Liver (tissue), 8 donors: ENCODE measurements at regions not wholly inside any gene's neighbourhood (a gene's known extent, or its start where the extent isn't known, plus 50 kb on each side); places are given as distances from the start of the nearest gene placed in this dataset.
"Not testable (repeated sequence)": the region's sequence is repeated elsewhere in the genome, so short reads cannot be mapped to it uniquely, and the experiment has no call there.

ENCODE experiments used
- DNase-seq: peaks from one replicate; pipeline ENCODE4 v3.0.0-alpha.2; 2017; ENCODE audit warnings: low spot score
- H3K27ac ChIP-seq, 2 donors: one replicate each; pipeline ENCODE4 v1.7.0; 2013; ENCODE audit warnings: inconsistent platforms in 2 of 2, low read length in 2 of 2, control low read depth in 1 of 2, low read depth in 1 of 2, mild to moderate bottlenecking in 1 of 2
- H3K27me3 ChIP-seq, 4 donors: one replicate each; pipeline versions ENCODE4 v1.6.1 to v1.7.0; 2013; ENCODE audit warnings: low read length in 3 of 4, inconsistent platforms in 1 of 4, mild to moderate bottlenecking in 1 of 4, moderate library complexity in 1 of 4; ENCODE audit not compliant: control insufficient read depth in 4 of 4, insufficient read depth in 4 of 4
- H3K36me3 ChIP-seq, 4 donors: one replicate each; pipeline versions ENCODE4 v1.6.1 to v1.7.0; 2013; ENCODE audit warnings: low read length in 3 of 4, mild to moderate bottlenecking in 3 of 4, low read depth in 1 of 4, moderate library complexity in 1 of 4; ENCODE audit not compliant: control insufficient read depth in 4 of 4, insufficient read depth in 3 of 4
- H3K4me1 ChIP-seq, 4 donors: one replicate each; pipeline versions ENCODE4 v1.6.1 to v1.7.0; 2013; ENCODE audit warnings: low read length in 3 of 4, mild to moderate bottlenecking in 3 of 4, moderate library complexity in 1 of 4; ENCODE audit not compliant: control insufficient read depth in 4 of 4, insufficient read depth in 4 of 4
- H3K4me3 ChIP-seq, 3 donors: one replicate each; pipeline versions ENCODE4 v1.6.1 to v1.7.0; 2013; ENCODE audit warnings: low read length in 3 of 3, control low read depth in 1 of 3, low read depth in 1 of 3, mild to moderate bottlenecking in 1 of 3
- H3K9ac ChIP-seq, 2 donors: one replicate each; pipeline ENCODE4 v1.7.0; 2013; ENCODE audit warnings: low read length in 2 of 2, mild to moderate bottlenecking in 2 of 2, moderate library complexity in 2 of 2, control low read depth in 1 of 2, low read depth in 1 of 2
- H3K9me3 ChIP-seq, 4 donors: one replicate each; pipeline versions ENCODE4 v1.6.1 to v1.7.0; 2013; ENCODE audit warnings: low read length in 3 of 4; ENCODE audit not compliant: control insufficient read depth in 4 of 4
- EGR1 ChIP-seq, 2 donors: IDR thresholded peaks; 2 replicates each; pipeline ENCODE4 v1.6.1; 2016 to 2018; ENCODE audit warnings: antibody characterized with exemption in 2 of 2, low read depth in 2 of 2
- FOXA1 ChIP-seq: IDR thresholded peaks from 2 replicates; pipeline ENCODE4 v1.6.1; 2016; ENCODE audit warnings: antibody characterized with exemption
- FOXA2 ChIP-seq: IDR thresholded peaks from 2 replicates; pipeline ENCODE4 v1.6.1; 2016; ENCODE audit warnings: antibody characterized with exemption
- GABPA ChIP-seq, 2 donors: IDR thresholded peaks in 1 of 2; conservative IDR thresholded peaks in 1 of 2; 2 replicates each; pipeline ENCODE4 v1.6.1; 2016; ENCODE audit warnings: antibody characterized with exemption in 2 of 2, mild to moderate bottlenecking in 1 of 2, moderate library complexity in 1 of 2
- HNF4A ChIP-seq, 2 donors: conservative IDR thresholded peaks; 2 replicates each; pipeline ENCODE4 v1.6.1; 2016; ENCODE audit warnings: antibody characterized with exemption in 2 of 2, mild to moderate bottlenecking in 2 of 2
- HNF4G ChIP-seq: IDR thresholded peaks from 2 replicates; pipeline ENCODE4 v1.6.1; 2016; ENCODE audit warnings: antibody characterized with exemption
- JUND ChIP-seq, 2 donors: IDR thresholded peaks; 2 replicates each; pipeline ENCODE4 v1.6.1; 2016; ENCODE audit warnings: antibody characterized with exemption in 2 of 2
- NR2F2 ChIP-seq: IDR thresholded peaks from 2 replicates; pipeline ENCODE4 v1.6.1; 2016; ENCODE audit warnings: antibody characterized with exemption
- RXRA ChIP-seq, 2 donors: IDR thresholded peaks; 2 replicates each; pipeline ENCODE4 v1.6.1; 2017 to 2018; ENCODE audit warnings: antibody characterized with exemption in 2 of 2, mild to moderate bottlenecking in 1 of 2
- SP1 ChIP-seq: IDR thresholded peaks from 2 replicates; pipeline ENCODE4 v1.6.1; 2018; ENCODE audit warnings: antibody characterized with exemption, mild to moderate bottlenecking
- TAF1 ChIP-seq: conservative IDR thresholded peaks from 2 replicates; pipeline ENCODE4 v1.6.1; 2016; ENCODE audit warnings: antibody characterized with exemption, mild to moderate bottlenecking
- YY1 ChIP-seq: IDR thresholded peaks from 2 replicates; pipeline ENCODE4 v1.6.1; 2016; ENCODE audit warnings: antibody characterized with exemption, mild to moderate bottlenecking
- WGBS: extraction: QIAGEN DNeasy Blood & Tissue Kit; methylation state at CpG from one replicate; pipeline ENCODE4 v1.1.7; 2013; 5-methylcytosine and 5-hydroxymethylcytosine counted together
- TF ChIP-seq, protein P1 (sequence below): IDR thresholded peaks from 2 replicates; pipeline ENCODE4 v1.6.1; 2016; ENCODE audit warnings: antibody characterized with exemption
- TF ChIP-seq, protein P2 (sequence below): fragments of 150-350 bp; IDR thresholded peaks from 2 replicates; pipeline ENCODE4 v1.5.1; 2017; ENCODE audit warnings: improper control_type of control experiment, low read depth, low read length; ENCODE audit not compliant: missing input control
- TF ChIP-seq, protein P3 (sequence below): IDR thresholded peaks from 2 replicates; pipeline ENCODE4 v1.6.1; 2016; ENCODE audit warnings: antibody characterized with exemption
- TF ChIP-seq, protein P4 (sequence below): IDR thresholded peaks from 2 replicates; pipeline ENCODE4 v1.6.1; 2016; ENCODE audit warnings: antibody characterized with exemption
- TF ChIP-seq, protein P5 (sequence below): IDR thresholded peaks from 2 replicates; pipeline ENCODE4 v1.6.1; 2016; ENCODE audit warnings: antibody characterized with exemption, mild to moderate bottlenecking
- donor health status: healthy.
- donor health status: healthy.
- donor health status: healthy.
- donor health status: healthy.
- donor health status: healthy.

DNA sequence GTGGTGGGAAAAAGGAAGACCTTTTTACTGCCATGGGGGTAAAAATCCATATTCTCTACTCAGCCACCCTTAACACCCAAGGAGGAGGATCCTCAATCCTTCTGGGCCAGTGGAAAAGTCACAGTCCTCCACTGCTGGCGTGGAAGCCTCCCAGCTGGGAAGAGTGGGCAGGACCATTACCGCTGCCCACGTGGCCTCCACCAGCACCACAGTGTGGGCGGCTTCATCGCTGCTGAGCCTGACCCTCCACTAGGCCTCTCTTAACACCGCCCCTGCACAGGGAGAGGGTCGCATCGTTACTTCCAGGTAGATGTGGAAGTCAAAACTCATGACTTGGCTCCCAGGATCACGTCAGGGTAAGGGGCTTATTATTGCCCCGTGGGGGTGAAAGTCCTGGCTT, 656.5 kb downstream of the SUCLG1 start:
- TF ChIP-seq RXRA (IDR thresholded peaks at IDR 0.05) (no peak), HNF4A (conservative IDR thresholded peaks at IDR 0.05) (no peak), YY1 (no peak), GABPA (IDR thresholded peaks at IDR 0.05 in 1 of 2, conservative IDR thresholded peaks at IDR 0.05 in 1 of 2) (no peak), JUND (IDR thresholded peaks at IDR 0.05) (no peak), FOXA1 (no peak), SP1 (no peak), TAF1 (no peak), FOXA2 (no peak)
- TF ChIP-seq, protein P1, sequence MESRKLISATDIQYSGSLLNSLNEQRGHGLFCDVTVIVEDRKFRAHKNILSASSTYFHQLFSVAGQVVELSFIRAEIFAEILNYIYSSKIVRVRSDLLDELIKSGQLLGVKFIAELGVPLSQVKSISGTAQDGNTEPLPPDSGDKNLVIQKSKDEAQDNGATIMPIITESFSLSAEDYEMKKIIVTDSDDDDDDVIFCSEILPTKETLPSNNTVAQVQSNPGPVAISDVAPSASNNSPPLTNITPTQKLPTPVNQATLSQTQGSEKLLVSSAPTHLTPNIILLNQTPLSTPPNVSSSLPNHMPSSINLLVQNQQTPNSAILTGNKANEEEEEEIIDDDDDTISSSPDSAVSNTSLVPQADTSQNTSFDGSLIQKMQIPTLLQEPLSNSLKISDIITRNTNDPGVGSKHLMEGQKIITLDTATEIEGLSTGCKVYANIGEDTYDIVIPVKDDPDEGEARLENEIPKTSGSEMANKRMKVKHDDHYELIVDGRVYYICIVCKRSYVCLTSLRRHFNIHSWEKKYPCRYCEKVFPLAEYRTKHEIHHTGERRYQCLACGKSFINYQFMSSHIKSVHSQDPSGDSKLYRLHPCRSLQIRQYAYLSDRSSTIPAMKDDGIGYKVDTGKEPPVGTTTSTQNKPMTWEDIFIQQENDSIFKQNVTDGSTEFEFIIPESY = no peak
- TF ChIP-seq, protein P2, sequence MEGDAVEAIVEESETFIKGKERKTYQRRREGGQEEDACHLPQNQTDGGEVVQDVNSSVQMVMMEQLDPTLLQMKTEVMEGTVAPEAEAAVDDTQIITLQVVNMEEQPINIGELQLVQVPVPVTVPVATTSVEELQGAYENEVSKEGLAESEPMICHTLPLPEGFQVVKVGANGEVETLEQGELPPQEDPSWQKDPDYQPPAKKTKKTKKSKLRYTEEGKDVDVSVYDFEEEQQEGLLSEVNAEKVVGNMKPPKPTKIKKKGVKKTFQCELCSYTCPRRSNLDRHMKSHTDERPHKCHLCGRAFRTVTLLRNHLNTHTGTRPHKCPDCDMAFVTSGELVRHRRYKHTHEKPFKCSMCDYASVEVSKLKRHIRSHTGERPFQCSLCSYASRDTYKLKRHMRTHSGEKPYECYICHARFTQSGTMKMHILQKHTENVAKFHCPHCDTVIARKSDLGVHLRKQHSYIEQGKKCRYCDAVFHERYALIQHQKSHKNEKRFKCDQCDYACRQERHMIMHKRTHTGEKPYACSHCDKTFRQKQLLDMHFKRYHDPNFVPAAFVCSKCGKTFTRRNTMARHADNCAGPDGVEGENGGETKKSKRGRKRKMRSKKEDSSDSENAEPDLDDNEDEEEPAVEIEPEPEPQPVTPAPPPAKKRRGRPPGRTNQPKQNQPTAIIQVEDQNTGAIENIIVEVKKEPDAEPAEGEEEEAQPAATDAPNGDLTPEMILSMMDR = no peak
- TF ChIP-seq, protein P3, sequence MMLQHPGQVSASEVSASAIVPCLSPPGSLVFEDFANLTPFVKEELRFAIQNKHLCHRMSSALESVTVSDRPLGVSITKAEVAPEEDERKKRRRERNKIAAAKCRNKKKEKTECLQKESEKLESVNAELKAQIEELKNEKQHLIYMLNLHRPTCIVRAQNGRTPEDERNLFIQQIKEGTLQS = no peak
- TF ChIP-seq, protein P4, sequence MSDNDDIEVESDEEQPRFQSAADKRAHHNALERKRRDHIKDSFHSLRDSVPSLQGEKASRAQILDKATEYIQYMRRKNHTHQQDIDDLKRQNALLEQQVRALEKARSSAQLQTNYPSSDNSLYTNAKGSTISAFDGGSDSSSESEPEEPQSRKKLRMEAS = no peak
- Histone ChIP-seq H3K27ac (no peak overlapping the region), H3K9me3 (no peaks in the 10 kb centered on the region), H3K36me3 (no peaks in the 10 kb centered on the region), H3K27me3 (no peaks in the 10 kb centered on the region), H3K9ac (no peak overlapping the region), H3K4me3 (no peak overlapping the region), H3K4me1 (no peaks in the 10 kb centered on the region)
- 94% methylated on average over 10 of the region's 10 CpGs for WGBS
- no peak for DNase-seq

DNA sequence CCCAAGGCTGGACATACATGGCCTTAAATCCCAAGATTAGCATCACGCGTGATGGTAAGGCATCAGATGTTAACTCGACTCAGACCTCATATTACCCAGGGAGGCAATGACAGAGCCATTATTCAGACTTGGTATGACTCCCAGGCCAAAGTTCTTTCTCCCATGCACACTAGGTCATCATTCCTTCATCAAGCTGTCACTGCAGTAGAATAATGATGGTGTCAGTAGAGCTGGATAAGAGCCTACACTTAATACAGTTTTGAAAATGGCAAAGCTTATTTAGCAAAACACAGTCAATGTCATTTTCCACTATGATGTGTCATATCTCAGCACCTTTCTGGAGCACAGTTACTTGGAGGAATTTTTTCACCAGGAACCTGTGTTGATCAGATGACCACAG, 663.3 kb downstream of the SUCLG1 start:
- TF ChIP-seq, protein P4 = no peak
- no peak for TF ChIP-seq FOXA1
- no peak for TF ChIP-seq EGR1 (IDR thresholded peaks at IDR 0.05; ENCODE audit: low read depth in 2 of 2)
- TF ChIP-seq TAF1 = no peak
- TF ChIP-seq HNF4G = no peak
- TF ChIP-seq, protein P3 = no peak
- TF ChIP-seq JUND (IDR thresholded peaks at IDR 0.05) = no peak
- TF ChIP-seq, protein P5, sequence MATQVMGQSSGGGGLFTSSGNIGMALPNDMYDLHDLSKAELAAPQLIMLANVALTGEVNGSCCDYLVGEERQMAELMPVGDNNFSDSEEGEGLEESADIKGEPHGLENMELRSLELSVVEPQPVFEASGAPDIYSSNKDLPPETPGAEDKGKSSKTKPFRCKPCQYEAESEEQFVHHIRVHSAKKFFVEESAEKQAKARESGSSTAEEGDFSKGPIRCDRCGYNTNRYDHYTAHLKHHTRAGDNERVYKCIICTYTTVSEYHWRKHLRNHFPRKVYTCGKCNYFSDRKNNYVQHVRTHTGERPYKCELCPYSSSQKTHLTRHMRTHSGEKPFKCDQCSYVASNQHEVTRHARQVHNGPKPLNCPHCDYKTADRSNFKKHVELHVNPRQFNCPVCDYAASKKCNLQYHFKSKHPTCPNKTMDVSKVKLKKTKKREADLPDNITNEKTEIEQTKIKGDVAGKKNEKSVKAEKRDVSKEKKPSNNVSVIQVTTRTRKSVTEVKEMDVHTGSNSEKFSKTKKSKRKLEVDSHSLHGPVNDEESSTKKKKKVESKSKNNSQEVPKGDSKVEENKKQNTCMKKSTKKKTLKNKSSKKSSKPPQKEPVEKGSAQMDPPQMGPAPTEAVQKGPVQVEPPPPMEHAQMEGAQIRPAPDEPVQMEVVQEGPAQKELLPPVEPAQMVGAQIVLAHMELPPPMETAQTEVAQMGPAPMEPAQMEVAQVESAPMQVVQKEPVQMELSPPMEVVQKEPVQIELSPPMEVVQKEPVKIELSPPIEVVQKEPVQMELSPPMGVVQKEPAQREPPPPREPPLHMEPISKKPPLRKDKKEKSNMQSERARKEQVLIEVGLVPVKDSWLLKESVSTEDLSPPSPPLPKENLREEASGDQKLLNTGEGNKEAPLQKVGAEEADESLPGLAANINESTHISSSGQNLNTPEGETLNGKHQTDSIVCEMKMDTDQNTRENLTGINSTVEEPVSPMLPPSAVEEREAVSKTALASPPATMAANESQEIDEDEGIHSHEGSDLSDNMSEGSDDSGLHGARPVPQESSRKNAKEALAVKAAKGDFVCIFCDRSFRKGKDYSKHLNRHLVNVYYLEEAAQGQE = no peak
- TF ChIP-seq GABPA (IDR thresholded peaks at IDR 0.05 in 1 of 2, conservative IDR thresholded peaks at IDR 0.05 in 1 of 2) = no peak
- no peak for TF ChIP-seq HNF4A (conservative IDR thresholded peaks at IDR 0.05)
- no peak for TF ChIP-seq NR2F2
- 89% methylated on average over 3 of the region's 3 CpGs for WGBS
- H3K9ac ChIP-seq = no peak overlapping the region

DNA sequence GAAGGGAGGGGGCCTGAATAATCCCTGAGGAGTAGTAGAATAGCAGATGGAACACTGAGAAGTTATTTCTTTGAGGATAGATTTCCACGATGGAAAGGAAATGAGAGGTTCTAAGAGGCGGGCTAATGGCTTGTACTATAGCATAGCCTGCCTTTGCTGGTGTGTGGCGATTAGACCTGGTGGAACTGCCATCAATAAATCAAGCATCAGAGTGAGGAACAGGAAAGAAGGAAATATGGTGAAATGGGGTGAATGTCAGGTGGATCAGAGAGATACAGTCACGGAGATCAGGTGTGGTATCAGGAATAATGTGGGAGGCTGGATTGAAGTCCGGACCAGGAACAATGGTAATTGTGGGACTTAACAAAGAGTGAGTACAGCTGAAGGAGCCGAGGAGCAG, 668.6 kb downstream of the SUCLG1 start:
- DNase-seq, H3K9ac ChIP-seq, H3K36me3 ChIP-seq, H3K9me3 ChIP-seq, H3K27ac ChIP-seq, H3K27me3 ChIP-seq, H3K4me1 ChIP-seq, H3K4me3 ChIP-seq: not testable (repeated sequence)
- WGBS = 91% methylated on average over 6 of the region's 6 CpGs

More for the DNA sequence above, 663.3 kb downstream of the SUCLG1 start:
- no peaks in the 10 kb centered on the region for H3K36me3 ChIP-seq
- H3K4me1 ChIP-seq = no peaks in the 10 kb centered on the region
- H3K9me3 ChIP-seq = no peaks in the 10 kb centered on the region
- DNase-seq = no peak
- H3K4me3 ChIP-seq = no peak overlapping the region
- H3K27me3 ChIP-seq = no peaks in the 10 kb centered on the region
- H3K27ac ChIP-seq = no peak overlapping the region
